ENCODE measurements at regions not wholly inside any gene's neighbourhood (a gene's known extent, or its start where the extent isn't known, plus 50 kb on each side); places are given as distances from the start of the nearest gene placed in this dataset.
"Not testable (repeated sequence)": the region's sequence is repeated elsewhere in the genome, so short reads cannot be mapped to it uniquely, and the experiment has no call there.

DNA sequence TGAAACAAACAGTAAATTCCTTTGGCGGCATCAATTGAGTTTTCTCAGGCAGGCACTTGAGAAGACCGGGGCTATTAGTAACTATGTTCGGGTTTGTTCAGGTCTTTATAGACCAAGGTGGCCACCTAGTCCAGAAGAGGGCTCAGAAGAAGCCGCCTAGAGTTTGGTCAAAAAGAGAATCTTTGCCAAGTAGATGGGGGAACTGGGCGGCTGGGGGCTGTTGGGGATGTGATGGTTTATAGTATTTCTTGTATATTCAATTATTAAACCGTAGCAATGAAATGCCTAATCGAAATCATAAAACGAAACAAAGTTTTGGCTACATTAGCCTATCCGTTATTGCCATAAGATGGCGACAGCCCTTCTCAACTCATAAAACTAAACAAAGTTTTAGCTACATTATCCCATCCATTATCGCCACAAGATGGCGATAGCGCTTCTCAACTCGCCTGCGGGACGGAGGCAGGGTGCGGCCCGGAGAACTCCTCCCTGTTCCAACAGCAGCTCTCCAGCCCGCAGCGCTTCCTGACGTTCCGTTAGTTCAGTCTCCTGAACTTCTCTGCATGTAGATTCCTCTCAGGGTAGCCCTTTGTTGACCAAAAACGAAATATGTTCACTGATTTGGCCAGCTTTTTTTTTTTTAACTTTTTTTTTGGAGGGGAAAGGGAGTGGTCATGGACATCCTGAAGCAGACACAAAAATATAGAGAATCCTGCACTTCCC, 120.5 kb upstream of the PRSS16 start:
- peak overlapping the region; percentile 57 for H3K4me3 ChIP-seq (ENCODE audit: low read length)
- H3K27me3 ChIP-seq (ENCODE audit: insufficient read depth, low read length), result no peaks in the 10 kb centered on the region
- no peak overlapping the region; the same call in 1 of the 2 replicates for H3K9ac ChIP-seq (ENCODE audit: low read depth, low read length)
- H3K27ac ChIP-seq (ENCODE audit: low read length), result no peak overlapping the region
- no peaks in the 10 kb centered on the region; the same call in 1 of the 2 replicates for H3K4me1 ChIP-seq (ENCODE audit: insufficient read depth, low read length)
- peaks cover 5% of the 10 kb centered on the region; the same call in 1 of the 2 replicates for H3K36me3 ChIP-seq (ENCODE audit: insufficient read depth, low read depth, low read length)
- no peaks in the 10 kb centered on the region for H3K9me3 ChIP-seq (ENCODE audit: insufficient read depth, low read depth, low read length)

DNA sequence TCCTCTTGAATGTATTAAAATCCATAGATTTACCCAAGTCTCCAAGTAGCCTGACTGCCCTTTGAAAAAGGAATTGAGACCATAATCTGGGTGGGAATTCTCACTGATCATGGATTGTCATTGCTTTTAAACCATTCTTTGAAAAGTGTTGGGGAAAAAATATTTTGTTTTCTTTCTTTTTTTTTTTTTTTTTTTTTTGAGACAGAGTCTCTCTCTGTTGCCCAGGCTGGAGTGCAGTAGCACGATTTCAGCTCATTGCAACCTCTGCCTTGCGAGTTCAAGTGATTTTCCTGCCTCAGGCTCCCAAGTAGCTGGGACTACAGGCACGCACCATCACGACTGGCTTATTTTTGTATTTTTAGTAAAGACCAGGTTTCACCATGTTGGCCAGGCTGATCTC, 119.6 kb upstream of the PRSS16 start:
- H3K9ac ChIP-seq (ENCODE audit: low read depth, low read length); H3K27me3 ChIP-seq (ENCODE audit: insufficient read depth, low read length); H3K27ac ChIP-seq (ENCODE audit: low read length); H3K9me3 ChIP-seq (ENCODE audit: insufficient read depth, low read depth, low read length); H3K36me3 ChIP-seq (ENCODE audit: insufficient read depth, low read depth, low read length); H3K4me1 ChIP-seq (ENCODE audit: insufficient read depth, low read length): not testable (repeated sequence)
- H3K4me3 ChIP-seq (ENCODE audit: low read length), result 0 out of 2 replicates have a peak overlapping the region, but pooled peaks have one; percentile 57

DNA sequence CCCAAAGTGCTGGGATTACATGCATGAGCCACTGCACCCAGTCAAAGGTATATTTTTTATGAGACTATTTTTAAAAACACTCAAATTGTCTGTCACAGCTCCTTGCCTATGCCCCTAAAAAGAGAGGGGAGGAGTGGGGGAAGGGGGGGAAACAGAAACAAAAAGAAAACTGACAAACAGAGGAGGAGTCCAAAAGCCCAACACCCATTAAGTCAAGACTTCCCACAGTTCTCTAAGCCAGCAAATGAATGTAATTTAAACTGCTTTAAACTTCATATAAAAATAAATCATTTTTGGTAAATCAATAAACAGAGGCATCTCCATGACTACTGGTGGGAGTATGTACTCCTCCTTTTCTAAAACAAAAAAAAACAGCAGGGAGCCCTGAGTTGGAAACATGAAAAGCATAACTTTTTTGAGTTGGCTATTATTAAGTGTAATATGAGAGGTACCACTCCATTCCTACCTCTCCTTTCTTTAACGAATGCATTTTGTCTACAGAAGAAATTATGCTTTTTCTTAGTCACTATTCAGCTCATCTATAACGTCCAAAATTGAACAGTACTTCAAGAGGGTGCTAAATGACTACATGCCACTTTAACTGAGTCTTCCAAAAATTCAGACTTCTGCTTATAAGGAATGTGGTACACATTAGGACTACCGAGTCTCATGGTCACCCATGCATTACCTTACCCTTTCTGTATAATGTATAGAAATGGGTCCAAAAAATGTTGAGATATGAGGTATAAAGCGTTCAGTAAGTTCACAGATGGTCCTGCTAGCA, 119.0 kb upstream of the PRSS16 start:
- H3K27me3 ChIP-seq (ENCODE audit: insufficient read depth, low read length), result no peaks in the 10 kb centered on the region
- H3K27ac ChIP-seq (ENCODE audit: low read length), result no peak overlapping the region
- no peak overlapping the region for H3K9ac ChIP-seq (ENCODE audit: low read depth, low read length)

DNA sequence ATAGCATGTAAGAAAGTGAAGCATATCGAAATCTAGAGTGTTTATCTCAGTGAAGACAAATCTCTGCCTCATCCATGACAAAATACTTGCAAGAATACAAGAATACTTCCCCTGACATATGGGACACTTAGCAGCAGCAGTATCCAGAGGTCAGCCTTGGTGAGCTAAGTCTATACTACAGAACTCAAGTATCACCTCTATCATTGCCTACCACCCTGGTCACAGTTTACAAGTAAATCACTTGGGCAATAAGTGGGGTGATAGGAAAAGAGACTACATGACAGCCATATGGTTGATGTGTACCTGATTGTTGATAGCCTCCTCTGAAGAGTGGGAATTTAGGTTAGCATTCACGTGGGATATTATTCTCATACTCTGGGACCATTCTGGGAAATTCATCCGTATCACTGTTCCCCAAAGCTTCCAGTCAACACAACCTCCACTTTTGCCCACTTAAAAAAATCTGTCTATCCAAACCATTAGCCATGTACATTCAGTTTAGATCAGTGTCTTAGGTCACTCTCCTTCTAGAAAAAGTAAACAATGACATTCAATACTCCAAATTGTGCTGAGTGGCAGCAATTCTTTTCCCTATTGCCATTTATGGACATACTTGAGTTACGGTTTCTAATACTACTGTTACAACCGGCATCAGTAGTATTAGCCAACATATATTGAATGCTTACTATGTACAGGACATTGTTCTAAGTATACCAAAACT, 118.2 kb upstream of the PRSS16 start:
- Histone ChIP-seq H3K4me1 (ENCODE audit: insufficient read depth, low read length) (peaks cover 3% of the 10 kb centered on the region; the same call in 1 of the 2 replicates), H3K9ac (ENCODE audit: low read depth, low read length) (no peak overlapping the region), H3K9me3 (ENCODE audit: insufficient read depth, low read depth, low read length) (no peaks in the 10 kb centered on the region), H3K27ac (ENCODE audit: low read length) (no peak overlapping the region), H3K4me3 (ENCODE audit: low read length) (no peak overlapping the region), H3K27me3 (ENCODE audit: insufficient read depth, low read length) (no peaks in the 10 kb centered on the region), H3K36me3 (ENCODE audit: insufficient read depth, low read depth, low read length) (peaks cover 5% of the 10 kb centered on the region; the same call in 1 of the 2 replicates)

More for the DNA sequence above, 119.0 kb upstream of the PRSS16 start:
- Histone ChIP-seq H3K36me3 (ENCODE audit: insufficient read depth, low read depth, low read length) (peaks cover 5% of the 10 kb centered on the region; the same call in 1 of the 2 replicates), H3K4me1 (ENCODE audit: insufficient read depth, low read length) (no peaks in the 10 kb centered on the region; the same call in 1 of the 2 replicates), H3K4me3 (ENCODE audit: low read length) (no peak overlapping the region), H3K9me3 (ENCODE audit: insufficient read depth, low read depth, low read length) (no peaks in the 10 kb centered on the region)

DNA sequence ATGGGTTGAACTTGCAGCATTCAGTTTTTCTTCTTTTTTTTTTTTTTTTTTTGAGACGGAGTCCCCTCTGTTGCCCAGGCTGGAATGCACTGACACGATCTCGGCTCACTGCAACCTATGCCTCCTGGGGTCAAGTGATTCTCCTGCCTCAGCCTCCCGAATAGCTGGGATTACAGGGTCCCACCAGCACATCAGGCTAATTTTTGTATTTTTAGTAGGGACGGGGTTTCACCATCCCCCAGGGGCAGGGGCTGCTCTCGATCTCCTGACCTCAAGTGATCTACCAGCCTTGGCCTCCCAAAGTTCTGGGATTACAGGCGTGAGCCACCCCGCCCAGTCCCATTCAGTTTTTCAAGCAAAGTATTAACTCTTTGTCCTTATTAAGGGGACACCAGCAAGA, 117.6 kb upstream of the PRSS16 start:
- no peak overlapping the region for H3K27ac ChIP-seq (ENCODE audit: low read length)
- H3K4me3 ChIP-seq (ENCODE audit: low read length), result peak overlapping the region; percentile 98; the same call in 1 of the 2 replicates
- peak overlapping the region; percentile 98; the same call in 1 of the 2 replicates for H3K9ac ChIP-seq (ENCODE audit: low read depth, low read length)
- no peaks in the 10 kb centered on the region for H3K27me3 ChIP-seq (ENCODE audit: insufficient read depth, low read length)
- H3K9me3 ChIP-seq (ENCODE audit: insufficient read depth, low read depth, low read length), result no peaks in the 10 kb centered on the region
- peaks cover 5% of the 10 kb centered on the region; the same call in 1 of the 2 replicates for H3K36me3 ChIP-seq (ENCODE audit: insufficient read depth, low read depth, low read length)
- peaks cover 3% of the 10 kb centered on the region; the same call in 1 of the 2 replicates for H3K4me1 ChIP-seq (ENCODE audit: insufficient read depth, low read length)

DNA sequence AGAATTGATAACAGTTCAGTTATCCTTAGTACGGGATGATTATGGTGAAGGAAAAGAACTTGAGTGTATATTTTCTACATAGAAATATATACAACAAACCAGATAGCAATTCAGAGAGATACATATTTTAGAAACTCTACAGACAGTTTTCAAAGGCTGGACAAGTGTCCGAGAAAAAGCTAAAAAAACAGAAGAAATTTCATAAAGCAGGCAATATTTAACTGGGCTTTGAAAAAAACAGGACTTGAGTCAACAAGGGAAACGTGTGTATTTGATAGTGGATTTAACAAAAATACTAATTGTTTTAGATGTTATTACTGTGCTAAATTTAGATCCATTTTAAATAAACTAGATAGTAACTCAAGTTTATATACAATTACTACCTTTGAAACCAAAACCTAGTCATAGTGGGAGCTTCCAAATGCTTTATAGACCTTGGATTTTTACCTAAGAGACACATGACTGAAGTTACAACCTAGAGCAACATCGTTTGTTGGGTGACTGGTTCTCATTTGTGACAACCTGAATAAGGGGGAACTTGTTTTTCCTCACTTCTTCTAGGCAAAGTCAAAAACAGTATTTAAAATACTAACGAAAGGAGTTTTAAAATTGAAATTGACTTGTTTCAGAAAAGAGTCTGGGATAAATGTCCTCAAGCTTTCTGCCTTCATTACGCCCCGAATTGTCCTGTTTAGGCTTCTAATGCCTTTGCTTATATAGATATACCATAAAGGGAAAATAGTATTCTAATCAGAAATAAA, 116.7 kb upstream of the PRSS16 start:
- no peaks in the 10 kb centered on the region for H3K9me3 ChIP-seq (ENCODE audit: insufficient read depth, low read depth, low read length)
- peak overlapping the region; percentile 80 for H3K27ac ChIP-seq (ENCODE audit: low read length)
- peak overlapping the region; percentile 98 for H3K4me3 ChIP-seq (ENCODE audit: low read length)
- peaks cover 3% of the 10 kb centered on the region; the same call in 1 of the 2 replicates for H3K4me1 ChIP-seq (ENCODE audit: insufficient read depth, low read length)
- no peaks in the 10 kb centered on the region for H3K27me3 ChIP-seq (ENCODE audit: insufficient read depth, low read length)
- H3K9ac ChIP-seq (ENCODE audit: low read depth, low read length), result peak overlapping the region; percentile 98
- no peaks in the 10 kb centered on the region; the same call in 1 of the 2 replicates for H3K36me3 ChIP-seq (ENCODE audit: insufficient read depth, low read depth, low read length)

DNA sequence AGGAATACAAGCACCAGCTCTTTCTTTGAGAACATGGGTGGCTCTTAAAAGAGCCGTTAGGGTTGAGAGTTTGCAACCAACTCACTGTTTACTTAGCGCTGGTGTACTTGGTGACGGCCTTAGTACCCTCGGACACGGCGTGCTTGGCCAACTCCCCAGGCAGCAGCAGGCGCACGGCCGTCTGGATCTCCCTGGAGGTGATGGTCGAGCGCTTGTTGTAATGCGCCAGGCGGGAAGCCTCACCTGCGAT, 115.3 kb upstream of the PRSS16 start:
- H3K27ac ChIP-seq (ENCODE audit: low read length), result peak overlapping the region; percentile 80
- H3K9me3 ChIP-seq (ENCODE audit: insufficient read depth, low read depth, low read length); H3K27me3 ChIP-seq (ENCODE audit: insufficient read depth, low read length); H3K36me3 ChIP-seq (ENCODE audit: insufficient read depth, low read depth, low read length): not testable (repeated sequence)
- H3K9ac ChIP-seq (ENCODE audit: low read depth, low read length), result peak overlapping the region; percentile 98
- peaks cover 12% of the 10 kb centered on the region; the same call in 1 of the 2 replicates for H3K4me1 ChIP-seq (ENCODE audit: insufficient read depth, low read length)
- peak overlapping the region; percentile 98 for H3K4me3 ChIP-seq (ENCODE audit: low read length)

DNA sequence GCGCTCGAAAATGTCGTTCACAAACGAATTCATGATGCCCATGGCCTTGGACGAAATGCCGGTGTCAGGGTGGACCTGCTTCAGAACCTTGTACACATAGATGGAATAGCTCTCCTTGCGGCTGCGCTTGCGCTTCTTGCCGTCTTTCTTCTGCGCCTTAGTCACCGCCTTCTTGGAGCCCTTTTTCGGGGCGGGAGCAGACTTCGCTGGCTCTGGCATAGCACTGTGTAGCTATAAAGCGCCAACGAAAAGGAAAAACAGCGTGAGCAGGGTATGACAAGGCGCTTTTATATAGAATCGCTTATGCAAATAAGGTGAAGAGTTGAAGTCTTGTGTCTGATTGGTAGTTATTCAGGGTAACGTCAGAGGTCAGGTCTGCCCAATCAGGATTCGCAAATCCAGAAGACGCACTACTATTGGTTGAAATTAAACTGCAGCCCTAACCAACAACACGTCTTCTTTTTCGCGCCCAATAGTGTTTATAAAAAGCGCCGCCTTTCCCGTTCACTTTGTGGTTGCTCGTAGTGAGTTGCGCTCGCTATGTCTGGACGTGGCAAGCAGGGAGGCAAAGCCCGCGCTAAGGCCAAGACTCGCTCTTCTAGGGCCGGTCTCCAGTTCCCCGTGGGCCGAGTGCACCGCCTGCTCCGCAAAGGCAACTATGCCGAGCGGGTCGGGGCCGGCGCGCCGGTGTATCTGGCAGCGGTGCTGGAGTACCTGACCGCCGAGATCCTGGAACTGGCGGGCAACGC, 114.8 kb upstream of the PRSS16 start:
- H3K36me3 ChIP-seq (ENCODE audit: insufficient read depth, low read depth, low read length), result no peaks in the 10 kb centered on the region
- H3K27me3 ChIP-seq (ENCODE audit: insufficient read depth, low read length), result no peaks in the 10 kb centered on the region
- peak overlapping the region; percentile 98 for H3K9ac ChIP-seq (ENCODE audit: low read depth, low read length)
- H3K4me3 ChIP-seq (ENCODE audit: low read length), result peak overlapping the region; percentile 98
- peaks cover 17% of the 10 kb centered on the region; the same call in 1 of the 2 replicates for H3K4me1 ChIP-seq (ENCODE audit: insufficient read depth, low read length)
- H3K27ac ChIP-seq (ENCODE audit: low read length), result peak overlapping the region; percentile 82
- no peaks in the 10 kb centered on the region for H3K9me3 ChIP-seq (ENCODE audit: insufficient read depth, low read depth, low read length)

DNA sequence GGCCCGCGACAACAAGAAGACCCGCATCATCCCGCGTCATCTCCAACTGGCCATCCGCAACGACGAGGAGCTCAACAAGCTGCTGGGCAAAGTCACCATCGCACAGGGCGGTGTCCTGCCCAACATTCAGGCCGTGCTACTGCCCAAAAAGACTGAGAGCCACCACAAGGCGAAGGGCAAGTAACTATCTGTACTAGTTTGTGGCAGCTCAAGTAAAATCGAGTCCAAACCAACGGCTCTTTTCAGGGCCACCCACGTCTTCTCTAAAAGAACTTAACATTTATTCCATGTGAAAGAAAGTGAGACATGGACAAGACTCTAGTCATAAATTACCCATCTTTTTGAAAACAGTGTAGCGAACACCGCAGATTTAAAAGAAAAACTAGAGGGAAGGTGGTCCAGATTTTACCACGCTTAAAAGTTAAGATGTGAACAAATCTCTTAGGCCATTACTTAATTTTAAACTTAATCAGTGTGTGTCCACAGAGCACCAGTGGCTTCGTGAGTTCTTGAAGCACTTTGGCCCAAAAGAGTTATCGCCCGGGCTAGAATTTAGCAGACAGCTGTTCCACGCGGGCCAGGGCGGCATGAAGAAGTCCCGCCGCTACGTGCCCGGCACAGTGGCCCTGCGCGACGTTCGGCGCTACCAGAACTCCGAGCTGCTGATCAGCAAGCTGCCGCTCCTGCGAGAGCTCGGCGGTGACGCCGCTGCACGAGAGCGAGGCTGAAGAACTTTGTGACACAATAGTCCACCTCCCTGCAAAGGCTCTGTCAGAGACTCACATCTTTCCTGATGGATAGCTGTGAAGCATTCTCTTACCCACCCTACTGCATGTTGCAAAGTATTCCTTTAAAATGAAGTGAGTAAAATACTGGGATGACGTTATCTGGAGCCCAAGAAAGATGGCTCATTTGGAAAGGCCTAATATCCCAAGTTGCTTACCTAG, 113.9 kb upstream of the PRSS16 start:
- Histone ChIP-seq H3K4me3 (ENCODE audit: low read length) (peak overlapping the region; percentile 79), H3K36me3 (ENCODE audit: insufficient read depth, low read depth, low read length) (no peaks in the 10 kb centered on the region), H3K27ac (ENCODE audit: low read length) (peak overlapping the region; percentile 82), H3K4me1 (ENCODE audit: insufficient read depth, low read length) (peaks cover 25% of the 10 kb centered on the region; the same call in 1 of the 2 replicates), H3K9ac (ENCODE audit: low read depth, low read length) (peak overlapping the region; percentile 93), H3K9me3 (ENCODE audit: insufficient read depth, low read depth, low read length) (no peaks in the 10 kb centered on the region), H3K27me3 (ENCODE audit: insufficient read depth, low read length) (no peaks in the 10 kb centered on the region)
